Endothelial cell of umbilical vein (primary cell): ENCODE measurements at regions not wholly inside any gene's neighbourhood (a gene's known extent, or its start where the extent isn't known, plus 50 kb on each side); places are given as distances from the start of the nearest gene placed in this dataset.

Experiments used
- CTCF ChIP-seq, 2 donors: IDR thresholded peaks; 1 replicate in 1 of 2; 2 replicates in 1 of 2; pipeline ENCODE4 v1.5.1; 2011; ENCODE audit warnings: low read length in 2 of 2, mild to moderate bottlenecking in 2 of 2, moderate library complexity in 2 of 2, control low read depth in 1 of 2, inconsistent platforms in 1 of 2, low read depth in 1 of 2; ENCODE audit not compliant: insufficient read depth in 1 of 2; ENCODE audit errors: extremely low read depth in 1 of 2
- EZH2 ChIP-seq: IDR thresholded peaks from 2 replicates; pipeline ENCODE4 v1.6.1; 2012; ENCODE audit warnings: borderline replicate concordance, low read depth, mild to moderate bottlenecking, moderate library complexity, low read length, inconsistent platforms; ENCODE audit not compliant: severe bottlenecking
- FOS ChIP-seq: IDR thresholded peaks from 2 replicates; pipeline ENCODE4 v1.6.1; 2011; ENCODE audit warnings: mild to moderate bottlenecking, low read length, moderate library complexity, borderline replicate concordance; ENCODE audit not compliant: insufficient read depth
- GATA2 ChIP-seq: IDR thresholded peaks from 2 replicates; pipeline ENCODE4 v1.7.0; 2011; ENCODE audit warnings: low read depth, mild to moderate bottlenecking, moderate library complexity, mixed read lengths, low read length; ENCODE audit not compliant: insufficient read length, insufficient read depth
- POLR2A ChIP-seq: IDR thresholded peaks from 2 replicates; pipeline ENCODE4 v1.6.1; 2012; ENCODE audit warnings: low read depth, mild to moderate bottlenecking, control low read depth, low read length
- POLR2AphosphoS5 ChIP-seq: IDR thresholded peaks from 2 replicates; pipeline ENCODE4 v1.6.1; 2012; ENCODE audit warnings: low read depth, mild to moderate bottlenecking, control low read depth, low read length, moderate library complexity; ENCODE audit not compliant: insufficient read depth

GRCh38 chr5:152869971-152870370 is 464.9 kb upstream of the NMUR2 start:
- TF ChIP-seq CTCF (IDR thresholded peaks at IDR 0.05; ENCODE audit: extremely low read depth in 1 of 2, insufficient read depth in 1 of 2, low read depth in 1 of 2, low read length in 2 of 2): no peak
- no peak for TF ChIP-seq POLR2AphosphoS5
- no peak for TF ChIP-seq EZH2
- no peak for TF ChIP-seq POLR2A
- no peak for TF ChIP-seq FOS
- TF ChIP-seq GATA2: no peak
